Mesendoderm (in vitro differentiated cells): ENCODE measurements at regions not wholly inside any gene's neighbourhood (a gene's known extent, or its start where the extent isn't known, plus 50 kb on each side); places are given as distances from the start of the nearest gene placed in this dataset.
A peak's percentile ranks its signal among the peaks of the same experiment; 100 is the strongest.

ENCODE experiments used
- DNase-seq: peaks from one replicate; pipeline ENCODE4 v3.0.0; 2013
- H2AK5ac ChIP-seq: 2 replicates; pipeline ENCODE4 v1.6.1; 2013; ENCODE audit warnings: low read length, inconsistent platforms
- H2BK120ac ChIP-seq: 2 replicates; pipeline ENCODE4 v1.6.1; 2013; ENCODE audit warnings: low read depth, mild to moderate bottlenecking, low read length, moderate library complexity, mixed read lengths
- H2BK15ac ChIP-seq: replicated peaks from 2 replicates; pipeline ENCODE4 v1.6.1; 2013; ENCODE audit warnings: low read depth, mild to moderate bottlenecking, moderate library complexity
- H2BK5ac ChIP-seq: 2 replicates; pipeline ENCODE4 v1.6.1; 2013; ENCODE audit warnings: low read length, inconsistent platforms
- H3K18ac ChIP-seq: 2 replicates; pipeline ENCODE4 v1.6.1; 2013; ENCODE audit warnings: mild to moderate bottlenecking, low read length, mixed read lengths
- H3K23ac ChIP-seq: one replicate; pipeline ENCODE4 v1.6.1; 2013; ENCODE audit warnings: low read length
- H3K27ac ChIP-seq: 2 replicates; pipeline ENCODE4 v1.5.1; 2013; ENCODE audit warnings: low read depth, mild to moderate bottlenecking, inconsistent platforms, low read length, moderate library complexity
- H3K27me3 ChIP-seq: 2 replicates; pipeline ENCODE4 v1.6.1; 2013; ENCODE audit warnings: low read length, control low read depth, mild to moderate bottlenecking, inconsistent platforms; ENCODE audit not compliant: insufficient read depth, poor library complexity
- H3K36me3 ChIP-seq: 2 replicates; pipeline ENCODE4 v1.6.1; 2013; ENCODE audit warnings: low read length, inconsistent platforms; ENCODE audit not compliant: control insufficient read depth, insufficient read depth
- H3K4ac ChIP-seq: one replicate; pipeline ENCODE4 v1.6.1; 2013; ENCODE audit warnings: low read depth, mild to moderate bottlenecking, low read length, moderate library complexity
- H3K4me1 ChIP-seq: 2 replicates; pipeline ENCODE4 v1.6.1; 2013; ENCODE audit warnings: low read depth, low read length, inconsistent platforms; ENCODE audit not compliant: control insufficient read depth
- H3K4me2 ChIP-seq: 2 replicates; pipeline ENCODE4 v1.6.1; 2013; ENCODE audit warnings: low read length
- H3K4me3 ChIP-seq: 2 replicates; pipeline ENCODE4 v1.5.1; 2013; ENCODE audit warnings: mild to moderate bottlenecking, low read length
- H3K56ac ChIP-seq: one replicate; pipeline ENCODE4 v1.6.1; 2013; ENCODE audit warnings: low read length
- H3K79me1 ChIP-seq: 2 replicates; pipeline ENCODE4 v1.6.1; 2013; ENCODE audit warnings: low read length, inconsistent platforms
- H3K79me2 ChIP-seq: 2 replicates; pipeline ENCODE4 v1.6.1; 2013; ENCODE audit warnings: mild to moderate bottlenecking, low read length; ENCODE audit not compliant: control insufficient read depth, insufficient read depth
- H3K9ac ChIP-seq: 2 replicates; pipeline ENCODE4 v1.6.1; 2013; ENCODE audit warnings: low read length, inconsistent platforms
- H4K5ac ChIP-seq: one replicate; pipeline ENCODE4 v1.6.1; 2013; ENCODE audit warnings: low read length
- H4K8ac ChIP-seq: one replicate; pipeline ENCODE4 v1.6.1; 2013; ENCODE audit warnings: low read depth, mild to moderate bottlenecking, control low read depth, low read length, moderate library complexity
- WGBS: extraction: QIAGEN DNeasy Blood & Tissue Kit; methylation state at CpG from one replicate; pipeline ENCODE4 v1.1.7; 2013; ENCODE audit warnings: low lambda C conversion rate, missing lambda C conversion rate; ENCODE audit not compliant: insufficient coverage; ENCODE audit errors: extremely low coverage; 5-methylcytosine and 5-hydroxymethylcytosine counted together

DNA sequence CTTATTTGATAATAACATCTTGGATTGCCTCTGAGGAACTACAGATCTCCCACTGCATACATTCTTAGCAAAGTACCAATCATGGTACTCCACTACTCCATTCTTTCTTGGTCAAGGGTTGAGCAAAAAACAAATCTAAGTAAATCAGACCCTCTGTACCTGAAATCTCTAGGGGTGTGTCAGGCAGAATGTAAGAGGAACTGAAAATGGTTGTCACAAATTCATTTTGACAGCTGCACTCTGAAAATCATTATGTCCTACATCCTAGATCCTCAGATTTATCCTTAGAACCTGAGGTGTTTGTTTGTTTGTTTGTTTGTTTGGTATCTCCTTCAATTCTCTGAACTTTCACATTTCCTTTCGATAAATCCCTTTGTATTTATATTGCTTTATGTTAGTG, 433.2 kb upstream of the BTBD3 start:
- H3K23ac ChIP-seq, result no peak overlapping the region
- no peak overlapping the region for H3K27ac ChIP-seq
- no peak overlapping the region for H3K4ac ChIP-seq
- no peak overlapping the region for H4K8ac ChIP-seq
- H4K5ac ChIP-seq, result no peak overlapping the region
- no peak overlapping the region for H3K4me3 ChIP-seq
- no peak overlapping the region for H2BK120ac ChIP-seq
- no peak overlapping the region for H2BK15ac ChIP-seq
- H3K27me3 ChIP-seq, result no peaks in the 10 kb centered on the region
- H3K18ac ChIP-seq, result no peak overlapping the region
- no peak overlapping the region for H3K4me2 ChIP-seq
- no peak overlapping the region for H2AK5ac ChIP-seq
- no peaks in the 10 kb centered on the region for H3K79me1 ChIP-seq
- no peak overlapping the region for H2BK5ac ChIP-seq
- DNase-seq, result no peak
- WGBS, result no CpG with 5 or more reads among the region's 1 CpG
- H3K4me1 ChIP-seq, result no peaks in the 10 kb centered on the region
- no peaks in the 10 kb centered on the region for H3K79me2 ChIP-seq
- H3K56ac ChIP-seq, result no peak overlapping the region
- no peaks in the 10 kb centered on the region for H3K36me3 ChIP-seq
- no peak overlapping the region for H3K9ac ChIP-seq

DNA sequence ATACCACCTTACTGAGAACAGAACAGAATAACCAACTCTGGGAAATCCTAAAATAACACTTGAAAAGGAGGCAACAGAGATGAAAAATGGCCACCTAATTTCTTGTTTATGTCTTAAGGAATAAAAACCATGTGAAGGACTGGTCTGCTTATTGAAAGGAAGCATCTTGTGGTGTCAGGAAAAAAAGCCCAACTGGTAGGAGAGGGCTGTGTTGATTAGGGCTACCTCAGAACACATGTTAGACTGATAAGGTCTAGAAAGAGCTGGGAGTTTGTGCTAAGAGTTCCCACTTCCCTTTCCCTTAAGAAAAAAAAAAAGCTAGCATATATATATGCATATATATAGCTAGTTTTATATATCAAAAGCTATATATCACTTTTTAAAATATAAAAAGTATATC, 425.3 kb upstream of the BTBD3 start:
- no peak overlapping the region for H3K4ac ChIP-seq
- peak; percentile 5 for DNase-seq
- no peaks in the 10 kb centered on the region for H3K79me2 ChIP-seq
- H2BK15ac ChIP-seq, result no peak overlapping the region
- no peaks in the 10 kb centered on the region for H3K27me3 ChIP-seq
- no peak overlapping the region for H2BK120ac ChIP-seq
- no peak overlapping the region for H3K18ac ChIP-seq
- H2AK5ac ChIP-seq, result no peak overlapping the region
- no peaks in the 10 kb centered on the region for H3K79me1 ChIP-seq
- no peak overlapping the region for H3K27ac ChIP-seq
- no peak overlapping the region for H3K9ac ChIP-seq
- no peak overlapping the region for H3K56ac ChIP-seq
- no peak overlapping the region for H4K5ac ChIP-seq
- H3K23ac ChIP-seq, result no peak overlapping the region
- H3K4me2 ChIP-seq, result no peak overlapping the region
- H3K36me3 ChIP-seq, result no peaks in the 10 kb centered on the region
- H3K4me1 ChIP-seq, result peaks cover 2% of the 10 kb centered on the region
- no peak overlapping the region for H2BK5ac ChIP-seq
- H3K4me3 ChIP-seq, result no peak overlapping the region
- no peak overlapping the region for H4K8ac ChIP-seq

DNA sequence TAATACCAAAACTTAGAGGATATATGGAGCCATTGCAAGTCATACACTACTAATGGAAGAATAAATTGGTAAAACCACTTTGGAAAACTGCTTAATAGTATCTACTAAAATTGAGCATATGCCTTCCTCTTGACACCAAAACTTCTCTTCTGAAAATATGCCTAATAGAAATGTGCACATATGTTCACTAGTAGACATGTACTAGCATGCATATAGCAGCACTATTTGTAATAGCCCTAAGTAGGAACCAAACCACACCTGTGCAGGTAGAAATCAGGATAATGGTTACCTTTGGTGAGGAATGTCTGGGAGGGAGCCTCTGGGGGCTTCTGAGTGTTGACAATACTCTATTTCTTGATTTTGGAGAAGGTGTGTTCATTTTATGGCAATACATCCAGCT, 424.8 kb upstream of the BTBD3 start:
- Histone ChIP-seq H3K79me1 (no peaks in the 10 kb centered on the region), H4K5ac (no peak overlapping the region), H2BK120ac (no peak overlapping the region), H3K9ac (no peak overlapping the region), H3K18ac (no peak overlapping the region), H3K4me1 (peaks cover 2% of the 10 kb centered on the region), H3K36me3 (no peaks in the 10 kb centered on the region), H3K27me3 (no peaks in the 10 kb centered on the region), H3K56ac (no peak overlapping the region), H2BK5ac (no peak overlapping the region), H3K4me3 (no peak overlapping the region), H3K4me2 (no peak overlapping the region), H2BK15ac (no peak overlapping the region), H3K27ac (no peak overlapping the region), H3K23ac (no peak overlapping the region), H2AK5ac (no peak overlapping the region), H3K4ac (no peak overlapping the region), H4K8ac (no peak overlapping the region), H3K79me2 (no peaks in the 10 kb centered on the region)
- DNase-seq, result no peak

GRCh38 chr20:11496380-11496779, 421.3 kb upstream of the BTBD3 start:
- peak; percentile 81 for DNase-seq
- no peak overlapping the region for H3K4me3 ChIP-seq
- no peak overlapping the region for H3K18ac ChIP-seq
- H3K27ac ChIP-seq, result no peak overlapping the region
- no peak overlapping the region for H2BK5ac ChIP-seq
- H3K79me1 ChIP-seq, result no peaks in the 10 kb centered on the region
- WGBS, result no CpG with 5 or more reads among the region's 2 CpGs
- no peak overlapping the region for H4K8ac ChIP-seq
- peaks cover 2% of the 10 kb centered on the region for H3K4me1 ChIP-seq
- H3K27me3 ChIP-seq, result no peaks in the 10 kb centered on the region
- no peak overlapping the region for H2BK120ac ChIP-seq
- H3K23ac ChIP-seq, result no peak overlapping the region
- H3K9ac ChIP-seq, result no peak overlapping the region
- H3K4ac ChIP-seq, result no peak overlapping the region
- H3K36me3 ChIP-seq, result no peaks in the 10 kb centered on the region
- no peak overlapping the region for H2AK5ac ChIP-seq
- H2BK15ac ChIP-seq, result no peak overlapping the region
- no peaks in the 10 kb centered on the region for H3K79me2 ChIP-seq
- H4K5ac ChIP-seq, result no peak overlapping the region
- H3K4me2 ChIP-seq, result no peak overlapping the region
- H3K56ac ChIP-seq, result no peak overlapping the region

DNA sequence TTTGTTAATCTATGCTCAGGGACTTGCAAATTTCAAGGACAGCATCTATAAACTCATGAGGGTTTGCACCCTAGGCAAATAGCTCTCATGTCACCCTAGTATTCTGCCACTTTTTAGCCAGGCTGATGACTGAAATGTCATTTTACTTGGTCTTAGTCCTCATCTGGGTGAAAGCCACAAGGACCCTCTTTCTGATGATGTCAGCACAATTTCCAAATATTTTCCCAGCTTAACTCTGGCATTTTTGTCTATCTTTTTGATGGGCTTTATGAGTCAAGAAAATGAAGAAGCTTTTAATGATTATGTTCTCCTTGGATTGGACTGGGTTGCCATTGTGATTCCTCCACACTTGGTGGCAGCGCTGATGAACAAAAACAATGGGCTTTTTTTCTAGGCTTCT, 420.1 kb upstream of the BTBD3 start:
- H3K36me3 ChIP-seq, result no peaks in the 10 kb centered on the region
- no peak overlapping the region for H3K23ac ChIP-seq
- no peak overlapping the region for H3K4me3 ChIP-seq
- H3K4me2 ChIP-seq, result no peak overlapping the region
- H2BK15ac ChIP-seq, result no peak overlapping the region
- peak; percentile 8 for DNase-seq
- H2BK5ac ChIP-seq, result no peak overlapping the region
- no peak overlapping the region for H2AK5ac ChIP-seq
- no peaks in the 10 kb centered on the region for H3K27me3 ChIP-seq
- H3K79me2 ChIP-seq, result no peaks in the 10 kb centered on the region
- H4K5ac ChIP-seq, result no peak overlapping the region
- H3K27ac ChIP-seq, result no peak overlapping the region
- H4K8ac ChIP-seq, result no peak overlapping the region
- H3K18ac ChIP-seq, result no peak overlapping the region
- no peak overlapping the region for H2BK120ac ChIP-seq
- WGBS, result no CpG with 5 or more reads among the region's 1 CpG
- H3K4ac ChIP-seq, result no peak overlapping the region
- no peak overlapping the region for H3K9ac ChIP-seq
- H3K4me1 ChIP-seq, result peaks cover 2% of the 10 kb centered on the region
- H3K79me1 ChIP-seq, result no peaks in the 10 kb centered on the region
- no peak overlapping the region for H3K56ac ChIP-seq

DNA sequence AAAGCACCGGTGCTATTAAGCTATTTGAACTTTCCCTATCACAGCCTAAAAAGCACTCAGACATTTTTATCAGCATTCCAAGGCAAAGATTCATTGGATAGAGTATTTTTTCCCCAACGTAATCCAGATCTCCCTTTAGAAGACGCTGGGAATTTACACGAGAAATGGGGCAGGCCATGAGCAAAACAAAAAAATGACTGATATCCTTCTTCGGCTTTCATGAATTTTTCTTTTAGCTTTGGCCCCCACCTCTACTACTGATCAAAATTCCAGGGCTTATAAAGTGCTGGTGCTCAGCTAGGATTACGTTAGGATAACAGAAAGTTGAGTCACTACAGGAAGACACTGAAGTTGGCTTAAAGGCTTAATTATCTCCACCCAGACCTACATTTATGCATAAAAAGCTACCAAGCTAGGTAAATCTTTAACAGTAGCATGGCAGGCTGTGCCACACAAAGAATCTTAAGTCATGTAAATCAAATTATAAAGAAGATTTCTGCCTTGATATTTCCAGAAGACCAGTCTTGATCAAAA, 418.5 kb upstream of the BTBD3 start:
- Histone ChIP-seq H3K4me2 (no peak overlapping the region), H3K18ac (no peak overlapping the region), H3K27me3 (no peaks in the 10 kb centered on the region), H2AK5ac (no peak overlapping the region), H3K4ac (no peak overlapping the region), H4K8ac (no peak overlapping the region), H3K36me3 (no peaks in the 10 kb centered on the region), H2BK5ac (no peak overlapping the region), H3K4me3 (no peak overlapping the region), H3K23ac (no peak overlapping the region), H3K79me1 (no peaks in the 10 kb centered on the region), H2BK120ac (no peak overlapping the region), H3K56ac (no peak overlapping the region), H2BK15ac (no peak overlapping the region), H4K5ac (no peak overlapping the region), H3K4me1 (peaks cover 2% of the 10 kb centered on the region), H3K9ac (no peak overlapping the region), H3K79me2 (no peaks in the 10 kb centered on the region), H3K27ac (no peak overlapping the region)
- DNase-seq, result peak; percentile 4
- WGBS, result no CpG with 5 or more reads among the region's 6 CpGs
